Fibroblast of lung (primary cell): ENCODE measurements at regions not wholly inside any gene's neighbourhood (a gene's known extent, or its start where the extent isn't known, plus 50 kb on each side); places are given as distances from the start of the nearest gene placed in this dataset.

ENCODE experiments used
- DNase-seq, 2 donors: peaks; one replicate each; pipeline versions ENCODE4 v3.0.0 to v3.0.0-alpha.2; 2010; ENCODE audit warnings: low read depth in 2 of 2
- H2AFZ ChIP-seq: 2 replicates; pipeline ENCODE4 v1.5.1; 2012; ENCODE audit warnings: low read length, control low read depth, inconsistent platforms
- H3K27ac ChIP-seq: 2 replicates; pipeline ENCODE4 v1.5.1; 2011; ENCODE audit warnings: low read length, control low read depth; ENCODE audit not compliant: insufficient read depth
- H3K27me3 ChIP-seq: 2 replicates; pipeline ENCODE4 v1.5.1; 2011; ENCODE audit warnings: mild to moderate bottlenecking, low read length; ENCODE audit not compliant: control insufficient read depth, insufficient read depth
- H3K36me3 ChIP-seq: 2 replicates; pipeline ENCODE4 v1.5.1; 2011; ENCODE audit warnings: low read length; ENCODE audit not compliant: control insufficient read depth, insufficient read depth
- H3K4me1 ChIP-seq: 2 replicates; pipeline ENCODE4 v1.5.1; 2011; ENCODE audit warnings: low read length; ENCODE audit not compliant: control insufficient read depth, insufficient read depth; ENCODE audit errors: extremely low read depth
- H3K4me2 ChIP-seq: 2 replicates; pipeline ENCODE4 v1.5.1; 2011; ENCODE audit warnings: low read length, control low read depth; ENCODE audit not compliant: insufficient read depth; ENCODE audit errors: extremely low read depth
- H3K4me3 ChIP-seq, 4 experiments: fragments of 200-600 bp in 1 of 4; sonication (generic) in 1 of 4; replicated peaks in 1 of 4; 2 replicates each; pipeline ENCODE4 v1.5.1; 2011 to 2016; ENCODE audit warnings: low read length in 4 of 4, low read depth in 3 of 4, mild to moderate bottlenecking in 3 of 4, control low read depth in 2 of 4, inconsistent platforms in 1 of 4, mixed read lengths in 1 of 4; ENCODE audit not compliant: insufficient read depth in 1 of 4; ENCODE audit errors: control extremely low read depth in 1 of 4
- H3K79me2 ChIP-seq: 2 replicates; pipeline ENCODE4 v1.5.1; 2012; ENCODE audit warnings: mild to moderate bottlenecking, low read length, inconsistent platforms; ENCODE audit not compliant: control insufficient read depth, insufficient read depth
- H3K9ac ChIP-seq: 2 replicates; pipeline ENCODE4 v1.5.1; 2011; ENCODE audit warnings: mild to moderate bottlenecking, low read length, control low read depth; ENCODE audit not compliant: insufficient read depth
- H3K9me3 ChIP-seq: 2 replicates; pipeline ENCODE4 v1.5.1; 2012; ENCODE audit warnings: low read depth, low read length; ENCODE audit not compliant: control insufficient read depth, insufficient read depth
- H4K20me1 ChIP-seq: 2 replicates; pipeline ENCODE4 v1.5.1; 2011; ENCODE audit warnings: low read length; ENCODE audit not compliant: control insufficient read depth, insufficient read depth; ENCODE audit errors: extremely low read depth
- CTCF ChIP-seq, 2 donors: IDR thresholded peaks in 1 of 2; conservative IDR thresholded peaks in 1 of 2; 1 replicate in 1 of 2; 2 replicates in 1 of 2; pipeline ENCODE4 v1.5.1; 2011 to 2012; ENCODE audit warnings: low read length in 2 of 2, control low read depth in 1 of 2, inconsistent platforms in 1 of 2, low read depth in 1 of 2, mild to moderate bottlenecking in 1 of 2
- EZH2 ChIP-seq: IDR thresholded peaks from 2 replicates; pipeline ENCODE4 v1.5.1; 2012; ENCODE audit warnings: low read length, control low read depth, mild to moderate bottlenecking; ENCODE audit errors: missing control alignments

GRCh38 chr20:24892522-24892921 lies 56.5 kb upstream of the CST7 start:
- no peaks in the 10 kb centered on the region for H3K36me3 ChIP-seq
- H3K79me2 ChIP-seq, result no peaks in the 10 kb centered on the region
- no peak overlapping the region for H2AFZ ChIP-seq
- H3K4me1 ChIP-seq, result no peaks in the 10 kb centered on the region
- H3K4me2 ChIP-seq, result no peak overlapping the region
- no peaks in the 10 kb centered on the region for H3K27me3 ChIP-seq
- H3K4me3 ChIP-seq, result no peak overlapping the region
- no peaks in the 10 kb centered on the region for H4K20me1 ChIP-seq
- TF ChIP-seq EZH2, result no peak
- no peak for TF ChIP-seq CTCF (conservative IDR thresholded peaks at IDR 0.05 in 1 of 2, IDR thresholded peaks at IDR 0.05 in 1 of 2; ENCODE audit: low read depth in 1 of 2, low read length in 2 of 2)
- H3K9me3 ChIP-seq, result no peaks in the 10 kb centered on the region
- no peak overlapping the region for H3K9ac ChIP-seq
- no peak overlapping the region for H3K27ac ChIP-seq
- no peak for DNase-seq

- no peak overlapping the region for H2AFZ ChIP-seq
- no peaks in the 10 kb centered on the region for H3K27me3 ChIP-seq
- no peaks in the 10 kb centered on the region for H3K9me3 ChIP-seq
- DNase-seq, result no peak
- H3K79me2 ChIP-seq, result no peaks in the 10 kb centered on the region
- no peaks in the 10 kb centered on the region for H3K36me3 ChIP-seq
- no peak overlapping the region for H3K27ac ChIP-seq
- H3K4me1 ChIP-seq, result no peaks in the 10 kb centered on the region
- H4K20me1 ChIP-seq, result no peaks in the 10 kb centered on the region
- H3K4me2 ChIP-seq, result no peak overlapping the region
- H3K4me3 ChIP-seq, result no peak overlapping the region
- TF ChIP-seq CTCF (conservative IDR thresholded peaks at IDR 0.05 in 1 of 2, IDR thresholded peaks at IDR 0.05 in 1 of 2; ENCODE audit: low read depth in 1 of 2, low read length in 2 of 2), result no peak
- TF ChIP-seq EZH2, result no peak
- H3K9ac ChIP-seq, result no peak overlapping the region
These were observed 56.1 kb upstream of the CST7 start for GRCh38 chr20:24892931-24893330.

GRCh38 chr20:24894488-24894887 lies 54.6 kb upstream of the CST7 start:
- H4K20me1 ChIP-seq, result no peaks in the 10 kb centered on the region
- no peaks in the 10 kb centered on the region for H3K9me3 ChIP-seq
- H3K27me3 ChIP-seq, result no peaks in the 10 kb centered on the region
- H3K9ac ChIP-seq, result no peak overlapping the region
- H3K4me1 ChIP-seq, result no peaks in the 10 kb centered on the region
- no peak overlapping the region for H3K27ac ChIP-seq
- H2AFZ ChIP-seq, result no peak overlapping the region
- no peaks in the 10 kb centered on the region for H3K79me2 ChIP-seq
- no peak overlapping the region for H3K4me3 ChIP-seq
- H3K36me3 ChIP-seq, result no peaks in the 10 kb centered on the region
- TF ChIP-seq CTCF (conservative IDR thresholded peaks at IDR 0.05 in 1 of 2, IDR thresholded peaks at IDR 0.05 in 1 of 2; ENCODE audit: low read depth in 1 of 2, low read length in 2 of 2), result no peak
- TF ChIP-seq EZH2, result no peak
- no peak for DNase-seq
- H3K4me2 ChIP-seq, result no peak overlapping the region
